A549 (cell line): ENCODE measurements at regions not wholly inside any gene's neighbourhood (a gene's known extent, or its start where the extent isn't known, plus 50 kb on each side); places are given as distances from the start of the nearest gene placed in this dataset.

Source experiments
- ATAC-seq, 2 experiments: fragments of 200-7000 bp in 1 of 2; fragments of >200 bp in 1 of 2; cut with Nextera tagmentation in 1 of 2; cut with Tn5 transposase in 1 of 2; 3 replicates each; pipeline versions ENCODE4 v1.8.0 to v1.9.1; 2018 to 2020; ENCODE audit warnings: mild to moderate bottlenecking in 1 of 2, moderate library complexity in 1 of 2
- CTCF ChIA-PET: fragments of 300-600 bp; sonication (Branson Sonifier 250); formaldehyde crosslinking; extraction: SDS; loops from one replicate; lab custom pipeline; 2021; ENCODE audit warnings: antibody characterized with exemption, inconsistent platforms; lab: Yijun Ruan, JAX
- POLR2A ChIA-PET: fragments of 350-600 bp; formaldehyde crosslinking; extraction: SDS; loops from one replicate; lab custom pipeline; 2021; ENCODE audit warnings: antibody characterized with exemption, inconsistent platforms; lab: Yijun Ruan, JAX
- DNase-seq, 2 experiments: peaks; one replicate each; pipeline versions ENCODE4 v3.0.0 to v3.0.0-alpha.2; 2011 to 2016; ENCODE audit warnings: low read depth in 1 of 2, low spot score in 1 of 2
- FAIRE-seq: peaks from 2 replicates; lab custom pipeline; 2011; peaks lifted over from hg19 to GRCh38; lab: Jason Lieb, UNC
- H3K27ac ChIP-seq, 2 experiments: fragments of >200 bp; sonication (Bioruptor Twin); formaldehyde crosslinking; 3 replicates each; pipeline ENCODE4 v1.5.1; 2016 to 2017
- H3K4me1 ChIP-seq: fragments of >200 bp; sonication (Bioruptor Twin); formaldehyde crosslinking; 3 replicates; pipeline ENCODE4 v1.6.1; 2016
- H3K4me2 ChIP-seq: fragments of >200 bp; sonication (Bioruptor Twin); formaldehyde crosslinking; 3 replicates; pipeline ENCODE4 v1.6.1; 2016
- H3K4me3 ChIP-seq: fragments of >200 bp; sonication (Bioruptor Twin); formaldehyde crosslinking; 3 replicates; pipeline ENCODE4 v1.5.1; 2016
- H3K9me3 ChIP-seq: fragments of >200 bp; sonication (Bioruptor Twin); formaldehyde crosslinking; 3 replicates; pipeline ENCODE4 v1.6.1; 2016
- BHLHE40 ChIP-seq: IDR thresholded peaks from 2 replicates; pipeline ENCODE4 v1.6.1; 2012; ENCODE audit warnings: low read depth, low read length, inconsistent platforms
- CBX8 ChIP-seq: fragments of 200-600 bp; sonication (generic); IDR thresholded peaks from 2 replicates; pipeline ENCODE4 v1.6.1; 2016
- CEBPB ChIP-seq, 2 experiments: fragments of >200 bp in 1 of 2; sonication (Bioruptor Twin) in 1 of 2; formaldehyde crosslinking in 1 of 2; IDR thresholded peaks; 2 replicates each; pipeline ENCODE4 v1.6.1; 2012 to 2016
- CHD2 ChIP-seq: fragments of 150-350 bp; IDR thresholded peaks from 2 replicates; pipeline ENCODE4 v1.6.1; 2014; ENCODE audit warnings: low read length; ENCODE audit not compliant: partially characterized antibody
- E2F6 ChIP-seq: IDR thresholded peaks from 2 replicates; pipeline ENCODE4 v1.6.1; 2012; ENCODE audit warnings: low read depth, borderline replicate concordance
- EHF ChIP-seq: fragments of 250-450 bp; sonication (Bioruptor Pico); IDR thresholded peaks from 2 replicates; pipeline ENCODE4 v1.5.0; 2020; ENCODE audit warnings: mild to moderate bottlenecking
- EHMT2 ChIP-seq: fragments of 200-600 bp; sonication (generic); IDR thresholded peaks from 2 replicates; pipeline ENCODE4 v1.6.1; 2016; ENCODE audit warnings: antibody characterized with exemption, low read depth, mild to moderate bottlenecking, moderate library complexity
- ELK1 ChIP-seq: fragments of 150-350 bp; IDR thresholded peaks from 2 replicates; pipeline ENCODE4 v1.6.1; 2014; ENCODE audit warnings: low read depth, mild to moderate bottlenecking, low read length
- EP300 ChIP-seq, 2 experiments: fragments of >200 bp; sonication (Bioruptor Twin); formaldehyde crosslinking; IDR thresholded peaks; 2 replicates in 1 of 2; 3 replicates in 1 of 2; pipeline ENCODE4 v1.6.1; 2016 to 2017
- FOSB ChIP-seq: fragments of 250-450 bp; sonication (Bioruptor Pico); IDR thresholded peaks from 2 replicates; pipeline ENCODE4 v1.5.0; 2020; ENCODE audit warnings: mild to moderate bottlenecking, moderate library complexity
- FOSL2 ChIP-seq, 2 experiments: fragments of 450-650 bp in 1 of 2; fragments of >200 bp in 1 of 2; sonication (Bioruptor Twin) in 1 of 2; formaldehyde crosslinking; IDR thresholded peaks; 2 replicates each; pipeline versions ENCODE4 v1.5.0 to v1.6.1; 2016 to 2020; ENCODE audit warnings: mild to moderate bottlenecking in 1 of 2, moderate library complexity in 1 of 2
- FOXS1 ChIP-seq: fragments of 250-450 bp; sonication (Bioruptor Pico); IDR thresholded peaks from 2 replicates; pipeline ENCODE4 v1.5.0; 2020; ENCODE audit warnings: mild to moderate bottlenecking, moderate library complexity
- GATA3 ChIP-seq: IDR thresholded peaks from 2 replicates; pipeline ENCODE4 v1.6.1; 2012; ENCODE audit warnings: borderline replicate concordance
- HES2 ChIP-seq: fragments of >200 bp; sonication (Bioruptor Twin); formaldehyde crosslinking; IDR thresholded peaks from 2 replicates; pipeline ENCODE4 v1.6.1; 2016
- HEYL ChIP-seq: fragments of 250-450 bp; sonication (Bioruptor Pico); IDR thresholded peaks from 2 replicates; pipeline ENCODE4 v1.8.0; 2021; ENCODE audit warnings: mild to moderate bottlenecking, moderate library complexity
- HOXA7 ChIP-seq: fragments of 250-450 bp; sonication (Bioruptor Pico); IDR thresholded peaks from 2 replicates; pipeline ENCODE4 v1.5.0; 2020; ENCODE audit warnings: mild to moderate bottlenecking, moderate library complexity
- HOXB5 ChIP-seq: fragments of 250-450 bp; sonication (Bioruptor Pico); IDR thresholded peaks from 2 replicates; pipeline ENCODE4 v1.5.0; 2020; ENCODE audit warnings: mild to moderate bottlenecking, moderate library complexity
- JUN ChIP-seq, 2 experiments: fragments of >200 bp; sonication (Bioruptor Twin); formaldehyde crosslinking; IDR thresholded peaks; 2 replicates in 1 of 2; 3 replicates in 1 of 2; pipeline ENCODE4 v1.6.1; 2016 to 2017
- KDM1A ChIP-seq: fragments of 200-600 bp; sonication (generic); IDR thresholded peaks from 2 replicates; pipeline ENCODE4 v1.6.1; 2016; ENCODE audit warnings: low read depth, mild to moderate bottlenecking
- KDM5A ChIP-seq: fragments of 200-600 bp; sonication (generic); IDR thresholded peaks from 2 replicates; pipeline ENCODE4 v1.6.1; 2016; ENCODE audit warnings: antibody characterized with exemption, mild to moderate bottlenecking
- MAFK ChIP-seq: fragments of 450-650 bp; IDR thresholded peaks from 2 replicates; pipeline ENCODE4 v1.6.1; 2014; ENCODE audit not compliant: partially characterized antibody
- MAX ChIP-seq: IDR thresholded peaks from 2 replicates; pipeline ENCODE4 v1.6.1; 2012
- MYC ChIP-seq: IDR thresholded peaks from 2 replicates; pipeline ENCODE4 v1.6.1; 2012; ENCODE audit warnings: mild to moderate bottlenecking, inconsistent platforms, low read length, improper control_type of control experiment, borderline replicate concordance
- NFE2L2 ChIP-seq: fragments of 150-350 bp; conservative IDR thresholded peaks from 2 replicates; pipeline ENCODE4 v1.6.1; 2014; ENCODE audit warnings: low read length
- NPAS2 ChIP-seq: fragments of 250-450 bp; sonication (Bioruptor Pico); IDR thresholded peaks from 2 replicates; pipeline ENCODE4 v1.8.0; 2022; ENCODE audit warnings: mild to moderate bottlenecking, moderate library complexity, borderline replicate concordance
- NR3C1 ChIP-seq: fragments of >200 bp; sonication (Bioruptor Twin); formaldehyde crosslinking; IDR thresholded peaks from 3 replicates; pipeline ENCODE4 v1.6.1; 2017
- POLR2AphosphoS2 ChIP-seq: conservative IDR thresholded peaks from 2 replicates; pipeline ENCODE4 v1.6.1; 2012; ENCODE audit warnings: low read length, improper control_type of control experiment, inconsistent platforms
- RARB ChIP-seq: fragments of 250-450 bp; sonication (Bioruptor Pico); IDR thresholded peaks from 2 replicates; pipeline ENCODE4 v1.8.0; 2021; ENCODE audit warnings: mild to moderate bottlenecking, moderate library complexity
- RCOR1 ChIP-seq: fragments of 150-350 bp; IDR thresholded peaks from 2 replicates; pipeline ENCODE4 v1.6.1; 2014; ENCODE audit warnings: antibody characterized with exemption, low read length, low read depth
- SMC3 ChIP-seq: fragments of >200 bp; sonication (Bioruptor Twin); formaldehyde crosslinking; IDR thresholded peaks from 3 replicates; pipeline ENCODE4 v1.6.1; 2018; ENCODE audit warnings: inconsistent platforms
- SREBF2 ChIP-seq: fragments of 450-650 bp; IDR thresholded peaks from 2 replicates; pipeline ENCODE4 v1.6.1; 2014; ENCODE audit warnings: mild to moderate bottlenecking, moderate library complexity
- TP53 ChIP-seq: fragments of 250-450 bp; sonication (Bioruptor Pico); IDR thresholded peaks from 2 replicates; pipeline ENCODE4 v1.5.0; 2021; ENCODE audit warnings: mild to moderate bottlenecking, moderate library complexity
- ZFP36 ChIP-seq: fragments of 450-650 bp; IDR thresholded peaks from 2 replicates; pipeline ENCODE4 v1.6.1; 2014; ENCODE audit warnings: borderline replicate concordance; ENCODE audit not compliant: partially characterized antibody
- WGBS: methylation state at CpG from one replicate; pipeline ENCODE4 v1.1.6; 2017; ENCODE audit errors: missing lambda C conversion rate; 5-methylcytosine and 5-hydroxymethylcytosine counted together

- TF ChIP-seq TP53 (no peak), CBX8 (no peak), RCOR1 (no peak), NFE2L2 (no peak), EHF (no peak), KDM1A (no peak), SMC3 (no peak), JUN (IDR thresholded peaks at IDR 0.05) (no peak), HOXA7 (no peak), HOXB5 (CRISPR knock-in tag) (no peak)
Observed at GRCh38 chr7:42625421-42625820, 286.4 kb downstream of the C7orf25 start (continued).

- POLR2A ChIA-PET = no interaction called here
- H3K27ac ChIP-seq = no peak overlapping the region
- no peak for DNase-seq
- no peak overlapping the region for H3K4me3 ChIP-seq
- H3K4me1 ChIP-seq = no peaks in the 10 kb centered on the region
- no peak overlapping the region for H3K4me2 ChIP-seq
- no peaks in the 10 kb centered on the region for H3K9me3 ChIP-seq
- no peak for ATAC-seq
- TF ChIP-seq BHLHE40 (no peak), SREBF2 (no peak), HOXB5 (CRISPR knock-in tag) (no peak), FOXS1 (no peak), ELK1 (no peak), NR3C1 (no peak), RARB (no peak), MYC (no peak), ZFP36 (no peak)
- TF ChIP-seq, all 56 proteins: peak for 0
- FAIRE-seq = no peak
- CTCF ChIA-PET = no interaction called here
Observed at GRCh38 chr7:42624471-42624870, 287.4 kb downstream of the C7orf25 start.

- ATAC-seq (no peak), FAIRE-seq (no peak), DNase-seq (no peak)
- no peak overlapping the region for H3K27ac ChIP-seq
- no peaks in the 10 kb centered on the region for H3K9me3 ChIP-seq
- H3K4me2 ChIP-seq = no peak overlapping the region
- no peak overlapping the region for H3K4me3 ChIP-seq
- H3K4me1 ChIP-seq = no peaks in the 10 kb centered on the region
- no peak for TF ChIP-seq POLR2AphosphoS2
- no peak for TF ChIP-seq GATA3
- no peak for TF ChIP-seq HES2
- TF ChIP-seq, all 56 proteins: peak for 0
- POLR2A ChIA-PET = no interaction called here
- 28% methylated on average over 3 of the region's 3 CpGs for WGBS
- CTCF ChIA-PET = no interaction called here
Observed at GRCh38 chr7:42621543-42622219, 290.2 kb downstream of the C7orf25 start.

GRCh38 chr7:42618651-42619360 is 293.1 kb downstream of the C7orf25 start:
- ATAC-seq = no peak
- DNase-seq = no peak
- Histone ChIP-seq H3K4me1 (no peaks in the 10 kb centered on the region), H3K27ac (no peak overlapping the region), H3K9me3 (no peaks in the 10 kb centered on the region), H3K4me2 (no peak overlapping the region), H3K4me3 (no peak overlapping the region)
- ChIA-PET POLR2A (no interaction called here), CTCF (no interaction called here)
- 14% methylated on average over 7 of the region's 7 CpGs for WGBS
- FAIRE-seq = no peak
- TF ChIP-seq NPAS2 (CRISPR knock-in tag) = no peak
- TF ChIP-seq MAX = no peak
- TF ChIP-seq FOXS1 = no peak
- no peak for TF ChIP-seq E2F6
- TF ChIP-seq MAFK = no peak
- TF ChIP-seq HEYL (CRISPR knock-in tag) = no peak
- no peak for TF ChIP-seq CHD2
- TF ChIP-seq KDM5A = no peak
- TF ChIP-seq CEBPB (IDR thresholded peaks at IDR 0.05) = no peak
- no peak for TF ChIP-seq KDM1A
- TF ChIP-seq CBX8 = no peak
- no peak for TF ChIP-seq FOSB (CRISPR knock-in tag)
- TF ChIP-seq EP300 (IDR thresholded peaks at IDR 0.05) = no peak
- no peak for TF ChIP-seq JUN (IDR thresholded peaks at IDR 0.05)
- TF ChIP-seq HES2 = no peak
- TF ChIP-seq EHMT2 = no peak
- no peak for TF ChIP-seq RCOR1
- TF ChIP-seq HOXB5 (CRISPR knock-in tag) = no peak
- no peak for TF ChIP-seq FOSL2 (IDR thresholded peaks at IDR 0.05)
- no peak for TF ChIP-seq FOSL2 (CRISPR knock-in tag; IDR thresholded peaks at IDR 0.05)
